GM23248 (cell line): ENCODE measurements at regions not wholly inside any gene's neighbourhood (a gene's known extent, or its start where the extent isn't known, plus 50 kb on each side); places are given as distances from the start of the nearest gene placed in this dataset.

Experiments used
- EZH2 ChIP-seq: fragments of 200-600 bp; sonication (generic); IDR thresholded peaks from 2 replicates; pipeline ENCODE4 v1.6.1; 2018; ENCODE audit warnings: antibody characterized with exemption, mild to moderate bottlenecking; ENCODE audit not compliant: insufficient read depth, poor library complexity, severe bottlenecking
- EZH2phosphoT487 ChIP-seq: fragments of 200-600 bp; sonication (generic); IDR thresholded peaks from 2 replicates; pipeline ENCODE4 v1.6.1; 2018; ENCODE audit warnings: antibody characterized with exemption, moderate library complexity, mild to moderate bottlenecking, low read depth; ENCODE audit not compliant: insufficient read depth

DNA sequence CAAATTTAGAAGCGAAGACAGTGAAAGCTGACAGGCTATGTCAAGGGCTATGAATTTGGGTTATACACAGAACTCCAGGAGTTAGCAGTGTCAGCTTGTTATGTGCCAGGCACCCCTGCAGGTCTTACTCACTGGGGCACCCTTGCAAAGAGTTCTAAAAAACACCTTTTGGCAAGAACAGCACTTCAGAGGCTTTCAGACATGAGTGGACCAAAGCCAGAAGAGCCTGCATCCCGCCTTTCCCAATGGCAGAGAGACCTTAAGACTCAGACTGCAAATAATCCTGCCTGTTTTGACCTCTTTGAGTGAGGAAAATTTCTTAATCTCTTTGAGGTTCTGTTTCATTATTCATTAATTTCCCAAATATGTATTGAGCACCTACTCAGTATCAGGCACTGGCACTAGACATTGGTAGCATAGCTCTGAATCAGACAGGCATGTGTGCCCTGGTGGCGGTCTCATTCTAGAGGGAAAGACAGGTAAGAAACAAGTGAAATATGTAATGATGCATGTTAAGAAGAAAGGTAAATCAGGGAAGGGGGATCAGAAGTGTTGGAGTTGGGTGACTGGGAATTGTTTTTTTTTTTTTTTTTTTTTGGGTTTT, 280.0 kb downstream of the KBTBD8 start:
- TF ChIP-seq EZH2phosphoT487, result no peak
- no peak for TF ChIP-seq EZH2
